ENCODE measurements at regions not wholly inside any gene's neighbourhood (a gene's known extent, or its start where the extent isn't known, plus 50 kb on each side); places are given as distances from the start of the nearest gene placed in this dataset.

- H3K27ac Mint-ChIP-seq (ENCODE audit: unreplicated experiment): no peak overlapping the region
- TF ChIP-seq CTCF (IDR thresholded peaks at IDR 0.05; ENCODE audit: insufficient read depth, low read depth, low read length) (no peak), EZH2 (IDR thresholded peaks at IDR 0.05; ENCODE audit: insufficient read depth, low read length) (no peak)
- Histone ChIP-seq H4K20me1 (ENCODE audit: insufficient read depth, low read length) (no peaks in the 10 kb centered on the region), H3K79me2 (ENCODE audit: insufficient read depth, low read length) (no peaks in the 10 kb centered on the region), H3K9me3 (ENCODE audit: insufficient read depth, low read depth, low read length) (no peaks in the 10 kb centered on the region), H3K36me3 (ENCODE audit: insufficient read depth, low read length) (no peaks in the 10 kb centered on the region), H3K27me3 (ENCODE audit: insufficient read depth, low read length) (peaks cover 2% of the 10 kb centered on the region), H3K4me1 (ENCODE audit: insufficient read depth, low read length) (no peaks in the 10 kb centered on the region), H3K4me2 (ENCODE audit: low read length) (no peak overlapping the region), H3K27ac (ENCODE audit: low read depth, low read length) (no peak overlapping the region), H3K9ac (ENCODE audit: low read length) (no peak overlapping the region), H2AFZ (ENCODE audit: low read depth, low read length) (no peak overlapping the region), H3K4me3 (ENCODE audit: insufficient read depth, low read depth, low read length) (no peak overlapping the region)
- peaks cover 9% of the 10 kb centered on the region for H3K4me1 Mint-ChIP-seq (ENCODE audit: low read depth, unreplicated experiment)
- H3K9me3 Mint-ChIP-seq (ENCODE audit: unreplicated experiment): no peaks in the 10 kb centered on the region
- DNase-seq (ENCODE audit: low read depth) (no peak), FAIRE-seq (no peak)
- no peak overlapping the region for H3K4me3 Mint-ChIP-seq (ENCODE audit: unreplicated experiment)
- H3K36me3 Mint-ChIP-seq (ENCODE audit: low read depth, unreplicated experiment): no peaks in the 10 kb centered on the region
- peaks cover 5% of the 10 kb centered on the region for H3K27me3 Mint-ChIP-seq (ENCODE audit: low read depth, unreplicated experiment)
Observed at GRCh38 chr2:47301731-47302130, 67.4 kb upstream of the EPCAM start.

GRCh38 chr2:47301277-47301618, 67.9 kb upstream of the EPCAM start:
- Mint-ChIP-seq H3K4me3 (ENCODE audit: unreplicated experiment) (no peak overlapping the region), H3K27ac (ENCODE audit: unreplicated experiment) (no peak overlapping the region), H3K4me1 (ENCODE audit: low read depth, unreplicated experiment) (peaks cover 10% of the 10 kb centered on the region), H3K9me3 (ENCODE audit: unreplicated experiment) (no peaks in the 10 kb centered on the region), H3K27me3 (ENCODE audit: low read depth, unreplicated experiment) (peaks cover 5% of the 10 kb centered on the region), H3K36me3 (ENCODE audit: low read depth, unreplicated experiment) (no peaks in the 10 kb centered on the region)
- TF ChIP-seq CTCF (IDR thresholded peaks at IDR 0.05; ENCODE audit: insufficient read depth, low read depth, low read length) (no peak), EZH2 (IDR thresholded peaks at IDR 0.05; ENCODE audit: insufficient read depth, low read length) (no peak)
- FAIRE-seq (no peak), DNase-seq (ENCODE audit: low read depth) (no peak)
- Histone ChIP-seq H4K20me1 (ENCODE audit: insufficient read depth, low read length) (no peaks in the 10 kb centered on the region), H3K4me2 (ENCODE audit: low read length) (no peak overlapping the region), H3K9me3 (ENCODE audit: insufficient read depth, low read depth, low read length) (no peaks in the 10 kb centered on the region), H3K79me2 (ENCODE audit: insufficient read depth, low read length) (no peaks in the 10 kb centered on the region), H3K36me3 (ENCODE audit: insufficient read depth, low read length) (no peaks in the 10 kb centered on the region), H3K27me3 (ENCODE audit: insufficient read depth, low read length) (peaks cover 2% of the 10 kb centered on the region), H3K9ac (ENCODE audit: low read length) (no peak overlapping the region), H2AFZ (ENCODE audit: low read depth, low read length) (no peak overlapping the region), H3K4me3 (ENCODE audit: insufficient read depth, low read depth, low read length) (no peak overlapping the region), H3K4me1 (ENCODE audit: insufficient read depth, low read length) (no peaks in the 10 kb centered on the region), H3K27ac (ENCODE audit: low read depth, low read length) (no peak overlapping the region)

- Mint-ChIP-seq H3K4me3 (ENCODE audit: unreplicated experiment) (no peak overlapping the region), H3K27me3 (ENCODE audit: low read depth, unreplicated experiment) (peaks cover 5% of the 10 kb centered on the region), H3K27ac (ENCODE audit: unreplicated experiment) (no peak overlapping the region), H3K4me1 (ENCODE audit: low read depth, unreplicated experiment) (peaks cover 15% of the 10 kb centered on the region), H3K9me3 (ENCODE audit: unreplicated experiment) (no peaks in the 10 kb centered on the region), H3K36me3 (ENCODE audit: low read depth, unreplicated experiment) (no peaks in the 10 kb centered on the region)
- H3K27ac ChIP-seq (ENCODE audit: low read depth, low read length): no peak overlapping the region
- no peaks in the 10 kb centered on the region for H3K36me3 ChIP-seq (ENCODE audit: insufficient read depth, low read length)
- H3K4me3 ChIP-seq (ENCODE audit: insufficient read depth, low read depth, low read length): no peak overlapping the region
- no peaks in the 10 kb centered on the region for H4K20me1 ChIP-seq (ENCODE audit: insufficient read depth, low read length)
- peaks cover 2% of the 10 kb centered on the region for H3K27me3 ChIP-seq (ENCODE audit: insufficient read depth, low read length)
- DNase-seq (ENCODE audit: low read depth) (no peak), FAIRE-seq (no peak)
- H2AFZ ChIP-seq (ENCODE audit: low read depth, low read length): no peak overlapping the region
- TF ChIP-seq CTCF (IDR thresholded peaks at IDR 0.05; ENCODE audit: insufficient read depth, low read depth, low read length) (no peak), EZH2 (IDR thresholded peaks at IDR 0.05; ENCODE audit: insufficient read depth, low read length) (no peak)
- no peaks in the 10 kb centered on the region for H3K9me3 ChIP-seq (ENCODE audit: insufficient read depth, low read depth, low read length)
- no peaks in the 10 kb centered on the region for H3K79me2 ChIP-seq (ENCODE audit: insufficient read depth, low read length)
- no peaks in the 10 kb centered on the region for H3K4me1 ChIP-seq (ENCODE audit: insufficient read depth, low read length)
- H3K9ac ChIP-seq (ENCODE audit: low read length): no peak overlapping the region
- no peak overlapping the region for H3K4me2 ChIP-seq (ENCODE audit: low read length)
Observed at GRCh38 chr2:47300609-47301276, 68.4 kb upstream of the EPCAM start.
